ENCODE measurements at regions not wholly inside any gene's neighbourhood (a gene's known extent, or its start where the extent isn't known, plus 50 kb on each side); places are given as distances from the start of the nearest gene placed in this dataset.

- H3K9me3 Mint-ChIP-seq = peaks cover 8% of the 10 kb centered on the region
- no peak for DNase-seq (ENCODE audit: low spot score)
- ChIA-PET POLR2A (interaction anchor here (0.7 kb wide), 1 partner anchor 68 kb away, joined by 10 read pairs; no protein-coding TSS in a partner anchor), CTCF (no interaction called here)
- peaks cover 6% of the 10 kb centered on the region for H3K36me3 Mint-ChIP-seq
- H3K4me1 Mint-ChIP-seq = peaks cover 28% of the 10 kb centered on the region
- no peak overlapping the region for H3K4me3 Mint-ChIP-seq
- no peak overlapping the region for H3K27ac Mint-ChIP-seq
- no peaks in the 10 kb centered on the region for H3K27me3 Mint-ChIP-seq (ENCODE audit: low read depth)
- TF ChIP-seq ATF3 (CRISPR knock-in tag; conservative IDR thresholded peaks at IDR 0.05) = no peak
- TF ChIP-seq OVOL2 (CRISPR knock-in tag; IDR thresholded peaks at IDR 0.05; ENCODE audit: borderline replicate concordance) = no peak
- no peak for TF ChIP-seq ZSCAN18 (CRISPR knock-in tag; IDR thresholded peaks at IDR 0.05)
- TF ChIP-seq IRF2 (CRISPR knock-in tag; IDR thresholded peaks at IDR 0.05; ENCODE audit: borderline replicate concordance, low read depth) = no peak
- TF ChIP-seq ZNF425 (CRISPR knock-in tag; conservative IDR thresholded peaks at IDR 0.05) = no peak
- TF ChIP-seq SMAD3 (CRISPR knock-in tag; IDR thresholded peaks at IDR 0.05; ENCODE audit: borderline replicate concordance) = no peak
- no peak for TF ChIP-seq ZNF423 (CRISPR knock-in tag; IDR thresholded peaks at IDR 0.05)
- TF ChIP-seq ZNF396 (CRISPR knock-in tag; IDR thresholded peaks at IDR 0.05; ENCODE audit: borderline replicate concordance) = no peak
- ATAC-seq = no peak
Observed at GRCh38 chr15:62873203-62873602, 169.3 kb upstream of the TPM1 start.

- peaks cover 8% of the 10 kb centered on the region for H3K9me3 Mint-ChIP-seq
- no peak overlapping the region for H3K4me3 Mint-ChIP-seq
- peaks cover 6% of the 10 kb centered on the region for H3K36me3 Mint-ChIP-seq
- ChIA-PET CTCF (no interaction called here), POLR2A (no interaction called here)
- H3K27me3 Mint-ChIP-seq (ENCODE audit: low read depth) = no peaks in the 10 kb centered on the region
- peaks cover 28% of the 10 kb centered on the region for H3K4me1 Mint-ChIP-seq
- TF ChIP-seq ZNF671 (CRISPR knock-in tag; IDR thresholded peaks at IDR 0.05) = no peak
- TF ChIP-seq MAX (CRISPR knock-in tag; IDR thresholded peaks at IDR 0.05) = no peak
- TF ChIP-seq MYBL2 (CRISPR knock-in tag; IDR thresholded peaks at IDR 0.05) = no peak
- no peak for TF ChIP-seq IRF1 (CRISPR knock-in tag; IDR thresholded peaks at IDR 0.05)
- TF ChIP-seq ZNF532 (CRISPR knock-in tag; IDR thresholded peaks at IDR 0.05; ENCODE audit: borderline replicate concordance) = no peak
- no peak for TF ChIP-seq TP53 (CRISPR knock-in tag; IDR thresholded peaks at IDR 0.05)
- no peak for TF ChIP-seq FOXJ3 (CRISPR knock-in tag; IDR thresholded peaks at IDR 0.05; ENCODE audit: borderline replicate concordance)
- TF ChIP-seq GABPB1 (CRISPR knock-in tag; IDR thresholded peaks at IDR 0.05) = no peak
- no peak for TF ChIP-seq CBFB (CRISPR knock-in tag; IDR thresholded peaks at IDR 0.05; ENCODE audit: low read depth)
- TF ChIP-seq PREB (CRISPR knock-in tag; IDR thresholded peaks at IDR 0.05; ENCODE audit: borderline replicate concordance) = no peak
- TF ChIP-seq ZNF416 (CRISPR knock-in tag; IDR thresholded peaks at IDR 0.05) = no peak
- no peak for TF ChIP-seq NFE2L1 (CRISPR knock-in tag; IDR thresholded peaks at IDR 0.05)
- TF ChIP-seq ZNF425 (CRISPR knock-in tag; conservative IDR thresholded peaks at IDR 0.05) = no peak
- no peak for TF ChIP-seq ZNF263 (CRISPR knock-in tag; IDR thresholded peaks at IDR 0.05; ENCODE audit: low read depth)
- no peak for TF ChIP-seq ZNF396 (CRISPR knock-in tag; IDR thresholded peaks at IDR 0.05; ENCODE audit: borderline replicate concordance)
- no peak for TF ChIP-seq FOXP1 (CRISPR knock-in tag; IDR thresholded peaks at IDR 0.05; ENCODE audit: borderline replicate concordance)
- no peak overlapping the region for H3K27ac Mint-ChIP-seq
- no peak for ATAC-seq
- no peak for DNase-seq (ENCODE audit: low spot score)
Observed at GRCh38 chr15:62874064-62874463, 168.5 kb upstream of the TPM1 start.
